ENCODE measurements at regions not wholly inside any gene's neighbourhood (a gene's known extent, or its start where the extent isn't known, plus 50 kb on each side); places are given as distances from the start of the nearest gene placed in this dataset.

- no peak for DNase-seq (ENCODE audit: low spot score)
These were observed 352.4 kb downstream of the KIF16B start for GRCh38 chr20:16220826-16221225.

DNA sequence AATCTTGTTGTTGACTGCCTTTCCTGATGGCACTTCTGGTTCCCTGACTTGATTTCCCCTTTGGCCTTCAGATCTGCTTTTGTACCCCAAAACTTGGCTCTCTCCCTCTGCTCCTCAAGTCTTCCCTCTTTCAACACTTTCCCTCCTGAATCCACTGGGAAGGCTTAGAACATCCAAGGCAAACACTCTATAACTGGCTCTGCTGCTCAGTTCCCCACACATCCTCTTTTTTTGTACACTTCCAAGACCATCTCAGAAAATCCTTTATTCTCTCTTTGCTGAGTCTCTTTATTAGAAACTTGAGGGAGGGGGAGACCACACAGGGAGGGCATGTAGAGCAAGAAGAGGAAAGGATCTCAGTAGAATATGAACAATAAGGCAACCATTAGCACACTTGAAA, 354.1 kb downstream of the KIF16B start:
- DNase-seq (ENCODE audit: low spot score), result no peak

- no peak for DNase-seq (ENCODE audit: low spot score)
These were observed 356.4 kb downstream of the KIF16B start for GRCh38 chr20:16216914-16217230.

DNA sequence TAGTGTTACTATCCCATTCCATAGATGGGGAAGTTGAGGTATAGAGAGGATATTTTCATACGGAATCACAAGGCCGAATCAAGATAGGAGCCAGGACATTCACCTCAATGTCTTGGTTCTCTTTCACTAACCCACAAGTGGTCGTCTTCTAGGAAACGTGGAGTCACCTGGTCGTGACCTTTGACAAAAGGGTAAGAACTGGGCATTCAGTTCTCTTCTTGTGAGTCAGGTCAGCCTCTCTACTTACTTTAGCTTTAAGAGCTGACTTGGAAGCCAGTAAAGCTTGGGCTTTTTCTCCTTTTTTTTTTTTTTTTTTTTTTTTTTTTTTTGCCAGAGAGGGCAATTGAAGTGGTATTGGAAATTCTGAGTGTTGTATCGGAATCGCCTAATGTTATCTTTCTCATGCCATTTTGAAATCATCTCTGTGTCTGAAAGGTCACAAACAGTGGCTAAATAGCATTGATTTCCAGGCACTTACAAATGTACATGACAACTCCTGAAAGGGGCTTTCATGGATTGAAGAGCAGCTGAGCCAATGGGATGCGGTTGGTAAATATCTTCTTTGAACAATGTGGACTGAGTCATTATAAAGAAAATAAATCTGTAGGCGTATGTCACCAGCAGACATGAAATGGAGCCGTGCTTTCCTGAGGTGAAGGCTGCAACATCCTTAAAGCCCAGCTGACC, 356.9 kb downstream of the KIF16B start:
- DNase-seq (ENCODE audit: low spot score), result no peak

DNA sequence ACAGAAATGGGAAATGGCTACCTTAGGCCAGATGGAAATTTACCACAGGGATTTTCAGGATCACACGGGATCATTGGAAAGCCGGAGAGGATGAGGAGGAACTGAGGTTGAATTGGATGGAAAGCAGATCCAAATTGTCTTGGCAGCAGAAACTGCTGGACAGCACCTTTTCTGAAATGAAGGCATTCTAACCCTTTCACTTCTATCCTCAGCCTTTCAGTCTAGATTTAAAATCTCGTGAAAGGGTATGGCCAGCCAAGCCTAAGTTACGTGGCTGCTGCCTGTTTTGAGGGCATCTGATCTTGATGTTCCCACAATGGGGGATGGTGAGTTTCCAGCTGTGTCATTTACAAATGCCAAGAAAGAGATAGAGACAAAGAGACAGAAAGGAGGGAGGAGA, 358.2 kb downstream of the KIF16B start:
- no peak for DNase-seq (ENCODE audit: low spot score)

GRCh38 chr20:16212790-16213189, 360.5 kb downstream of the KIF16B start:
- DNase-seq (ENCODE audit: low spot score), result no peak

GRCh38 chr20:16209951-16210361, 363.3 kb downstream of the KIF16B start:
- DNase-seq (ENCODE audit: low spot score), result no peak

DNA sequence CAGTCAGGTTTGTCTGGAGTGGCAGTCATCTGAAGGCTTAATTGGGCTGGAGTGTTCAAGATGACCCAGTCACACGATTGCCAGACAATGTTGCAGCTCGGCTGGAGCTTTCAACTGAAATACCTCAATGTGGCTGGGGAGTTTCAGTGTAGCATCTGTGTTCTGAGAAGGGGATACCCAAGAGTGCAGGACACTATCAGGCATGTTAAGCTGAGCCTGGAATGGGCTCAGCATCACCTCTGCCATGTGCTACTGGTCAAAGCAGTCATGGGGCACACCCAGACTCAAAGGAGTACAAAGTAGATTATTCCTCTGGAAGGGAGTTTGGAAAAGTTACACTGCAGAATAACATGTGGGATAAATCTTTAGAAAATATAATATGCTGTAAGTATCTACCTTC, 363.9 kb downstream of the KIF16B start:
- no peak for DNase-seq (ENCODE audit: low spot score)

- no peak for DNase-seq (ENCODE audit: low spot score)
These were observed 364.8 kb downstream of the KIF16B start for GRCh38 chr20:16208443-16208842.

- DNase-seq (ENCODE audit: low spot score), result no peak
These were observed 366.4 kb downstream of the KIF16B start for GRCh38 chr20:16206817-16207216.

GRCh38 chr20:16205507-16205906, 367.7 kb downstream of the KIF16B start:
- no peak for DNase-seq (ENCODE audit: low spot score)

DNA sequence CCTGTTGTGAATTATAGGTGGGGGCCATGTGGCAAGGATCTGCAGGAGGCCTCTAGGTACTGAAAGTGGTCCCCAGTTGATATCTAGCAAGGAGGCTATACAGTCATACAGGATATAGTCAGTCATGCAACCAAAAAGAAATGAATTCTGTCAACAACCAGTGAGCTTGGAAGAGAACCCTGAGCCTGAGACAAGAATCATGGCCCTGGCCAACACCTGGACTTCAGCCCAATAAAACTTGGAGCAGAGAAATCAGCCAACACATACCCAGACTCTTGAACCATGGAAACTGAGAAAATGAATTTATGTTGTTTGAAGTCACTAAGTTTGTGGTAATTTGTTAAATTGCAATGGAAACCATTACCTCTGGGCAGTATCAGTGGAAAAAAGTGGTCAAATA, 370.2 kb downstream of the KIF16B start:
- DNase-seq (ENCODE audit: low spot score), result no peak

DNA sequence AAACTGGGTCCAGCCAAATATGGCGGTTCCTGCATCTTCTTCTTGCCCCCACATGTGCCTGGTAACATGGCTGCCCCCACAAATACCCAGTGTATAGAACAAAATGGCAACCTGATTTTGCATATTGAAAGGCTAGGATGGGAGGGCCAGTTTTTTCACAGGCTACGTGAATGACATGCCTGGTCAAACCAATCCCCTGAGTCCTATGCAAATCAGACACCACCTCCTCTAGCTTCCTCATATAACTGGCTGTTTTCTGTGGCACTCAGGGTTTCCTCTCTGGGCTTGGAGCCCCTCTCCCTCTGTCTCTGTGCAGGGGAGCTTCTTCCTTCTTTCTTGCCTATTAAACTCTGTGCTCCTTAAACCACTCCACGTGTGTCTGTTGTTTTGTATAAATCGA, 372.1 kb downstream of the KIF16B start:
- no peak for DNase-seq (ENCODE audit: low spot score)

GRCh38 chr20:16197696-16198095, 375.6 kb downstream of the KIF16B start:
- no peak for DNase-seq (ENCODE audit: low spot score)

GRCh38 chr20:16195671-16196070, 377.6 kb downstream of the KIF16B start:
- DNase-seq (ENCODE audit: low spot score), result no peak

- DNase-seq (ENCODE audit: low spot score), result no peak
These were observed 378.5 kb downstream of the KIF16B start for GRCh38 chr20:16194617-16195360.

DNA sequence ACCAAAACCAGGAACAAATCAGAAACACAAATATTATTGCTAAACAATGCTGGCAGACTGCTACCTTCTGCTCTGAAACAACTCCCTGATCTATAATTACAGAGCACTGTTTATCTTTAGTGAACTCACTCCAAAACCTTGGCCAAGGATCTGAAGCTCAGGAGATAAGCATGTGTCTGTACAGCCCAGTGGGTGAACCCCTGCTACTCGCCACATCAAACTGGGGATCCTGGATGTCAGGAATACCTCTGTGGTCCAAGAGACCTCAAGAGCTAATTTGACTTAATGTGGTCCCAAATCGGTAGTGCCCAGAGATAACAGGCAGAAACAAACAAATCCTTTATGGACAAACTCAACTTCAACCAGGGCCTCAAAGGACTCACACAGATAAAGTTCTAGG, 381.8 kb downstream of the KIF16B start:
- DNase-seq (ENCODE audit: low spot score), result no peak

- no peak for DNase-seq (ENCODE audit: low spot score)
These were observed 383.9 kb downstream of the KIF16B start for GRCh38 chr20:16189371-16189770.

DNA sequence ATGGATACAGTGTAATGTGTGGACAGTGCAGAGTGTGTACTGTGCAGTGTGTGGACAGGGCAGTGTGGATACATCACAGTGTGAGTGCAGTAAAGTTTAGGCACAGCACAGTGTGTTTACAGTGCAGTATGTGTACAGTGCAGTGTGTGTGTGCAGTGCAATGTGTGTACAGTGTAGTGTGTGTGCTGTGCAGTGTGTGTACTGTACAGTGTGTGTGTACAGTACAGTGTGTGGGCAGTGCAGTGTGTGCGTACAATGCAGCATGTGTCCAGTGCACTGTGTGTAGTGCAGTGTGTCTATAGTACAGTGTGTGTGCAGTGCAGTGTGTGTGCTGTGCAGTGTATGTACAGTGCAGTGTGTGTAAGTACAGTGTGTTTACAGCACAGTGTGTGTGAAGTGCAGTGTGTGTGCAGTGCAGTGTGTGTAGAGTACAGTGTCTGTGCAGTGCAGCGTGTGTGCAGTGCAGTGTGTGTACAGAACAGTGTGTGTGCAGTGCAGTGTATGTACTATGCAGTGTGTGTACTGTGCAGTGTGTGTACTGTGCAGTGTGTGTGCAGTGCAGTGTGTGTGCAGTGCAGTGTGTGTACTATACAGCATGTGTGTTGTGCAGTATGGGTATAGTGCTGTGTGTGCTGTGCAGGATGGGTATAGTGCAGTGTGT, 385.2 kb downstream of the KIF16B start:
- DNase-seq (ENCODE audit: low spot score), result no peak

- DNase-seq (ENCODE audit: low spot score), result no peak
These were observed 393.3 kb downstream of the KIF16B start for GRCh38 chr20:16179919-16180318.

GRCh38 chr20:16179371-16179770, 393.9 kb downstream of the KIF16B start:
- no peak for DNase-seq (ENCODE audit: low spot score)

DNA sequence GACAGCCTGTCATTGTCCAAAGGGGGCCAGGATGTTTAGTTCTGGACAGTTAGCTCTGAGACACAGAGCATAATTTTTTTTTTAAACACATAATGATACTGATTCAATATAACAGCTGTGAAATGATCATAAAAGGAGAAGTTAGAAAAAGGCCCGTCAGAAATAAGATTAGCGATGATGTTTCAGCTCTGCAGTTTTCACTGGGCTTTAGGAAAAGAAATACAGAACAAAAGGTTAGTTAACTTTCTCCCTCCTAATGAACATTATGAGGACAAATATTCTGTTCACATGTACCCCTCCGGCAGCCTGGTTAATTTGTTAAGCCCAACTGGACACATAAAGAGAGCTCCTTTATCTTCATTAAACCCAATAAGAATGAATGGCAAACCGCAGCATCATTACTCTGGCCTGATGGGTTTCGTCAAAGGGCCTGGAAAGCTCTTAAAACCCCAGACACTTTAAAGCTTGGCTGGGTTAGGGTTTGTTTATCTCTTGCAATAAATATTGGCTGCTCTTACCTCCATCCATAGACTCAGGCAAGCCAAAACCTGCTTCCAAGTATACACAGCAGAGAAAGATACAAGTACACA, 394.6 kb downstream of the KIF16B start:
- DNase-seq (ENCODE audit: low spot score), result no peak

GRCh38 chr20:16175322-16175961, 397.8 kb downstream of the KIF16B start:
- DNase-seq (ENCODE audit: low spot score), result no peak

Data from globus pallidus (tissue), 1 donor.